Neural progenitor cell (in vitro differentiated cells): ENCODE measurements at regions not wholly inside any gene's neighbourhood (a gene's known extent, or its start where the extent isn't known, plus 50 kb on each side); places are given as distances from the start of the nearest gene placed in this dataset.

Experiments
- EZH2 ChIP-seq: fragments of 200-600 bp; sonication (generic); IDR thresholded peaks from 2 replicates; pipeline ENCODE4 v1.6.1; 2017; ENCODE audit warnings: antibody characterized with exemption, mild to moderate bottlenecking, moderate library complexity
- EZH2phosphoT487 ChIP-seq: fragments of 200-600 bp; sonication (generic); IDR thresholded peaks from 2 replicates; pipeline ENCODE4 v1.6.1; 2017; ENCODE audit warnings: antibody characterized with exemption
- TF ChIP-seq, protein P1 (sequence below): fragments of 200-600 bp; sonication (generic); IDR thresholded peaks from 2 replicates; pipeline ENCODE4 v1.5.1; 2017; ENCODE audit warnings: antibody characterized with exemption, mild to moderate bottlenecking

DNA sequence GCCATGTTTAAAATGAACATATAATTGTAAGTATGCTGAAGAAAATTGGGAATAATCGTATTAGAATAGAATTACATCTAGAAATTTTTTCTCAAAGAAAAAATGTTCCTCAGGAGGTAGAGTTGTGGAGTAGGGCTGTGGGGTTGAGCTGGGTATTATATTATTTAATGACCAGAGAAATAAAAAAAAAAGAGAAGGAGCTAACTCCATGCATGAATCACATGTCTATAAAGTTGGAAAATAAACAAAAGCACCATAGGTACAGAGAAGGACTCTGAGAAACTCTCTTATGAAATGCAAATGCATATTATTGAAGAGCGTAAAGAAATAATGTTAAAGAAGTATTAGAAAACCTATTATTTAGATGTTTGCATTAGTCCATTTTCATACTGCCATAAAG is 405.5 kb downstream of the EFNB2 start:
- TF ChIP-seq EZH2phosphoT487: no peak
- TF ChIP-seq, protein P1, sequence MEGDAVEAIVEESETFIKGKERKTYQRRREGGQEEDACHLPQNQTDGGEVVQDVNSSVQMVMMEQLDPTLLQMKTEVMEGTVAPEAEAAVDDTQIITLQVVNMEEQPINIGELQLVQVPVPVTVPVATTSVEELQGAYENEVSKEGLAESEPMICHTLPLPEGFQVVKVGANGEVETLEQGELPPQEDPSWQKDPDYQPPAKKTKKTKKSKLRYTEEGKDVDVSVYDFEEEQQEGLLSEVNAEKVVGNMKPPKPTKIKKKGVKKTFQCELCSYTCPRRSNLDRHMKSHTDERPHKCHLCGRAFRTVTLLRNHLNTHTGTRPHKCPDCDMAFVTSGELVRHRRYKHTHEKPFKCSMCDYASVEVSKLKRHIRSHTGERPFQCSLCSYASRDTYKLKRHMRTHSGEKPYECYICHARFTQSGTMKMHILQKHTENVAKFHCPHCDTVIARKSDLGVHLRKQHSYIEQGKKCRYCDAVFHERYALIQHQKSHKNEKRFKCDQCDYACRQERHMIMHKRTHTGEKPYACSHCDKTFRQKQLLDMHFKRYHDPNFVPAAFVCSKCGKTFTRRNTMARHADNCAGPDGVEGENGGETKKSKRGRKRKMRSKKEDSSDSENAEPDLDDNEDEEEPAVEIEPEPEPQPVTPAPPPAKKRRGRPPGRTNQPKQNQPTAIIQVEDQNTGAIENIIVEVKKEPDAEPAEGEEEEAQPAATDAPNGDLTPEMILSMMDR: no peak
- no peak for TF ChIP-seq EZH2
